ENCODE measurements at regions not wholly inside any gene's neighbourhood (a gene's known extent, or its start where the extent isn't known, plus 50 kb on each side); places are given as distances from the start of the nearest gene placed in this dataset.
"Not testable (repeated sequence)": the region's sequence is repeated elsewhere in the genome, so short reads cannot be mapped to it uniquely, and the experiment has no call there.

GRCh38 chr6:139996253-139996834, 621.9 kb upstream of the CITED2 start:
- DNase-seq (ENCODE audit: low read depth in 2 of 2): no peak

- no peak for DNase-seq (ENCODE audit: low read depth in 2 of 2)
Measured at GRCh38 chr6:139994998-139995397, 620.5 kb upstream of the CITED2 start.

GRCh38 chr6:139990856-139991465, 616.5 kb upstream of the CITED2 start:
- DNase-seq (ENCODE audit: low read depth in 2 of 2): no peak

- DNase-seq (ENCODE audit: low read depth in 2 of 2): no peak
Measured at GRCh38 chr6:139990026-139990686, 615.7 kb upstream of the CITED2 start.

- no peak for DNase-seq (ENCODE audit: low read depth in 2 of 2)
Measured at GRCh38 chr6:139988685-139989084, 614.2 kb upstream of the CITED2 start.

GRCh38 chr6:139987091-139987490, 612.6 kb upstream of the CITED2 start:
- no peak for DNase-seq (ENCODE audit: low read depth in 2 of 2)

GRCh38 chr6:139985236-139985815, 610.9 kb upstream of the CITED2 start:
- DNase-seq (ENCODE audit: low read depth in 2 of 2): no peak

- no peak for DNase-seq (ENCODE audit: low read depth in 2 of 2)
Measured at GRCh38 chr6:139984317-139984716, 609.9 kb upstream of the CITED2 start.

GRCh38 chr6:139983555-139984276, 609.3 kb upstream of the CITED2 start:
- no peak for DNase-seq (ENCODE audit: low read depth in 2 of 2)

GRCh38 chr6:139982652-139983295, 608.3 kb upstream of the CITED2 start:
- DNase-seq (ENCODE audit: low read depth in 2 of 2): no peak

GRCh38 chr6:139982195-139982594, 607.7 kb upstream of the CITED2 start:
- DNase-seq (ENCODE audit: low read depth in 2 of 2): no peak

GRCh38 chr6:139981768-139982181, 607.3 kb upstream of the CITED2 start:
- DNase-seq (ENCODE audit: low read depth in 2 of 2): no peak

GRCh38 chr6:139981066-139981624, 606.7 kb upstream of the CITED2 start:
- DNase-seq (ENCODE audit: low read depth in 2 of 2): no peak

GRCh38 chr6:139980631-139981030, 606.2 kb upstream of the CITED2 start:
- DNase-seq (ENCODE audit: low read depth in 2 of 2): not testable (repeated sequence)

- no peak for DNase-seq (ENCODE audit: low read depth in 2 of 2)
Measured at GRCh38 chr6:139979021-139979725, 604.7 kb upstream of the CITED2 start.

GRCh38 chr6:139977887-139978332, 603.5 kb upstream of the CITED2 start:
- no peak for DNase-seq (ENCODE audit: low read depth in 2 of 2)

GRCh38 chr6:139973669-139974344, 599.4 kb upstream of the CITED2 start:
- DNase-seq (ENCODE audit: low read depth in 2 of 2): no peak

GRCh38 chr6:139972116-139972515, 597.7 kb upstream of the CITED2 start:
- DNase-seq (ENCODE audit: low read depth in 2 of 2): no peak

- DNase-seq (ENCODE audit: low read depth in 2 of 2): no peak
Measured at GRCh38 chr6:139970591-139970991, 596.1 kb upstream of the CITED2 start.

- DNase-seq (ENCODE audit: low read depth in 2 of 2): no peak
Measured at GRCh38 chr6:139967497-139967896, 593.0 kb upstream of the CITED2 start.
